PC-3 (cell line): ENCODE measurements at regions not wholly inside any gene's neighbourhood (a gene's known extent, or its start where the extent isn't known, plus 50 kb on each side); places are given as distances from the start of the nearest gene placed in this dataset.

Source experiments
- EZH2 ChIP-seq: fragments of 300-600 bp; sonication (generic); IDR thresholded peaks from one replicate; pipeline ENCODE4 v1.6.1; 2017; ENCODE audit warnings: antibody characterized with exemption, mild to moderate bottlenecking, low read length; ENCODE audit not compliant: unreplicated experiment
- EZH2phosphoT487 ChIP-seq: fragments of 300-600 bp; sonication (generic); IDR thresholded peaks from 2 replicates; pipeline ENCODE4 v1.6.1; 2018; ENCODE audit warnings: mild to moderate bottlenecking, antibody characterized with exemption, low read length, borderline replicate concordance
- TF ChIP-seq, protein P1 (sequence below): fragments of 300-600 bp; sonication (generic); conservative IDR thresholded peaks from 2 replicates; pipeline ENCODE4 v1.5.1; 2017; ENCODE audit warnings: antibody characterized with exemption, low read depth, mild to moderate bottlenecking, low read length

DNA sequence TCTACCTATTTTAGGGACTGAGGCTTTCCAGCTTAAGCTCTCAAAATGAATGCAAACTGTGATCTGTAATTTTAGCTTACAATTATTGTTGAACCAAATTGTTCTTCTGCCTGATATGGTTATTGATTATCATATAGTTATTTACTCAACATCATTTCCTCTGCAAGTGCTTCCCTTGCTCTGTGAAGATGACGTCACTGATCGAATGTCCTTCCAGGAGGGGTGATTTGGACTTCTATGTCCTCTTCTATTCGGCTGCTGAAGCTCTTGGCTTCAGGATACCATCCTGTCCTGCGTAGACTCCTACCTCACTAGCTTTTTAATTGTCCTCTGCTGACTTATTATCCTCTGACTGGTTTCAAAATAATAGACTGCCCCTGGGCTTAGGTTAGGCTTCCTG is 137.4 kb upstream of the LARGE1 start:
- TF ChIP-seq, protein P1, sequence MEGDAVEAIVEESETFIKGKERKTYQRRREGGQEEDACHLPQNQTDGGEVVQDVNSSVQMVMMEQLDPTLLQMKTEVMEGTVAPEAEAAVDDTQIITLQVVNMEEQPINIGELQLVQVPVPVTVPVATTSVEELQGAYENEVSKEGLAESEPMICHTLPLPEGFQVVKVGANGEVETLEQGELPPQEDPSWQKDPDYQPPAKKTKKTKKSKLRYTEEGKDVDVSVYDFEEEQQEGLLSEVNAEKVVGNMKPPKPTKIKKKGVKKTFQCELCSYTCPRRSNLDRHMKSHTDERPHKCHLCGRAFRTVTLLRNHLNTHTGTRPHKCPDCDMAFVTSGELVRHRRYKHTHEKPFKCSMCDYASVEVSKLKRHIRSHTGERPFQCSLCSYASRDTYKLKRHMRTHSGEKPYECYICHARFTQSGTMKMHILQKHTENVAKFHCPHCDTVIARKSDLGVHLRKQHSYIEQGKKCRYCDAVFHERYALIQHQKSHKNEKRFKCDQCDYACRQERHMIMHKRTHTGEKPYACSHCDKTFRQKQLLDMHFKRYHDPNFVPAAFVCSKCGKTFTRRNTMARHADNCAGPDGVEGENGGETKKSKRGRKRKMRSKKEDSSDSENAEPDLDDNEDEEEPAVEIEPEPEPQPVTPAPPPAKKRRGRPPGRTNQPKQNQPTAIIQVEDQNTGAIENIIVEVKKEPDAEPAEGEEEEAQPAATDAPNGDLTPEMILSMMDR, result no peak
- TF ChIP-seq EZH2phosphoT487 (no peak), EZH2 (no peak)
